B cell (primary cell): ENCODE measurements at regions not wholly inside any gene's neighbourhood (a gene's known extent, or its start where the extent isn't known, plus 50 kb on each side); places are given as distances from the start of the nearest gene placed in this dataset.

Experiments
- ATAC-seq: fragments of 200-7000 bp; cut with Tn5 transposase; one replicate; pipeline ENCODE4 v1.10.0; 2021; ENCODE audit warnings: low read depth, mild to moderate bottlenecking, moderate number of reproducible peaks, moderate library complexity
- CTCF ChIA-PET: fragments of 350-600 bp; sonication (Branson Sonifier 250); formaldehyde crosslinking; loops from one replicate; lab custom pipeline; 2021; ENCODE audit warnings: antibody characterized with exemption, inconsistent platforms; lab: Charles Lee
- POLR2A ChIA-PET: fragments of 350-600 bp; sonication (Branson Sonifier 250); formaldehyde crosslinking; loops from one replicate; lab custom pipeline; 2021; ENCODE audit warnings: antibody characterized with exemption; lab: Charles Lee
- DNase-seq: peaks from one replicate; pipeline ENCODE4 v3.0.0; 2013
- H2AFZ ChIP-seq: 2 replicates; pipeline ENCODE4 v1.6.1; 2012; ENCODE audit warnings: mild to moderate bottlenecking, low read depth, low read length; ENCODE audit not compliant: insufficient read depth, poor library complexity, severe bottlenecking
- H3K27ac ChIP-seq, 2 donors: 1 replicate in 1 of 2; 2 replicates in 1 of 2; pipeline ENCODE4 v1.5.1; 2012 to 2013; ENCODE audit warnings: low read length in 2 of 2, mild to moderate bottlenecking in 2 of 2, moderate library complexity in 1 of 2
- H3K27me3 ChIP-seq, 4 experiments: fragments of 200-600 bp in 1 of 4; sonication (generic) in 1 of 4; replicated peaks in 1 of 4; 1 replicate in 2 of 4; 2 replicates in 2 of 4; pipeline versions ENCODE4 v1.6.1 to v1.7.0; 2013 to 2016; ENCODE audit warnings: low read length in 3 of 4, mild to moderate bottlenecking in 2 of 4, mixed read lengths in 1 of 4, moderate library complexity in 1 of 4; ENCODE audit not compliant: insufficient read depth in 4 of 4, control insufficient read depth in 3 of 4; ENCODE audit errors: control extremely low read depth in 1 of 4
- H3K36me3 ChIP-seq, 2 experiments: replicated peaks in 1 of 2; 1 replicate in 1 of 2; 2 replicates in 1 of 2; pipeline versions ENCODE4 v1.6.1 to v1.7.1; 2013; ENCODE audit warnings: low read length in 1 of 2; ENCODE audit not compliant: insufficient read depth in 2 of 2, control insufficient read depth in 1 of 2; ENCODE audit errors: control extremely low read depth in 1 of 2, extremely low read depth in 1 of 2
- H3K4me1 ChIP-seq, 2 donors: fragments of 200-600 bp in 1 of 2; sonication (generic) in 1 of 2; 1 replicate in 1 of 2; 2 replicates in 1 of 2; pipeline versions ENCODE4 v1.5.1 to v1.6.1; 2013 to 2017; ENCODE audit warnings: low read length in 2 of 2; ENCODE audit not compliant: control insufficient read depth in 2 of 2, insufficient read depth in 2 of 2
- H3K4me2 ChIP-seq: replicated peaks from 2 replicates; pipeline ENCODE3; 2012; ENCODE audit warnings: mild to moderate bottlenecking, low read depth, low read length; ENCODE audit not compliant: poor library complexity, severe bottlenecking
- H3K4me3 ChIP-seq, 5 experiments: fragments of 200-600 bp in 1 of 5; sonication (generic) in 1 of 5; 1 replicate in 3 of 5; 2 replicates in 2 of 5; pipeline versions ENCODE4 v1.5.1 to v1.7.0; 2011 to 2016; ENCODE audit warnings: low read length in 4 of 5, mild to moderate bottlenecking in 4 of 5, low read depth in 2 of 5, control low read depth in 1 of 5, moderate library complexity in 1 of 5; ENCODE audit not compliant: insufficient read depth in 1 of 5; ENCODE audit errors: control extremely low read depth in 1 of 5, extremely low read depth in 1 of 5
- H3K79me2 ChIP-seq: fragments of 200-600 bp; sonication (generic); one replicate; pipeline ENCODE4 v1.6.0; 2016; ENCODE audit warnings: low read length; ENCODE audit not compliant: control insufficient read depth, insufficient read depth
- H3K9ac ChIP-seq: fragments of 200-600 bp; sonication (generic); 2 replicates; pipeline ENCODE4 v1.6.1; 2017; ENCODE audit warnings: mild to moderate bottlenecking, low read length, moderate library complexity
- H3K9me3 ChIP-seq, 3 donors: one replicate each; pipeline versions ENCODE4 v1.6.1 to v1.7.1; 2013; ENCODE audit warnings: low read length in 2 of 3; ENCODE audit not compliant: control insufficient read depth in 2 of 3, insufficient read depth in 1 of 3; ENCODE audit errors: control extremely low read depth in 1 of 3
- H4K20me1 ChIP-seq: 2 replicates; pipeline ENCODE4 v1.6.0; 2012; ENCODE audit warnings: mild to moderate bottlenecking, low read length; ENCODE audit not compliant: insufficient read depth, control insufficient read depth, poor library complexity, severe bottlenecking
- H3K27ac Mint-ChIP-seq: one replicate; pipeline ENCODE4 v1.8.0; 2021; ENCODE audit warnings: mixed read lengths
- H3K27me3 Mint-ChIP-seq: one replicate; pipeline ENCODE4 v1.8.0; 2021; ENCODE audit warnings: mixed read lengths
- H3K4me1 Mint-ChIP-seq: one replicate; pipeline ENCODE4 v1.8.0; 2021; ENCODE audit warnings: mixed read lengths
- H3K4me3 Mint-ChIP-seq: one replicate; pipeline ENCODE4 v1.8.0; 2021; ENCODE audit warnings: mixed read lengths
- H3K9me3 Mint-ChIP-seq: one replicate; pipeline ENCODE4 v1.8.0; 2022; ENCODE audit warnings: mixed read lengths; ENCODE audit not compliant: insufficient read depth
- CTCF ChIP-seq: fragments of 200-600 bp; IDR thresholded peaks from one replicate; pipeline ENCODE4 v1.8.0; 2022; ENCODE audit warnings: antibody characterized with exemption, mild to moderate bottlenecking
- EZH2 ChIP-seq: IDR thresholded peaks from 2 replicates; pipeline ENCODE4 v1.6.1; 2012; ENCODE audit warnings: borderline replicate concordance, low read depth, mild to moderate bottlenecking, moderate library complexity, low read length; ENCODE audit not compliant: insufficient read depth, poor library complexity, severe bottlenecking
- WGBS: methylation state at CpG from one replicate; pipeline ENCODE4 v1.1.5; 2013; ENCODE audit warnings: missing lambda C conversion rate; ENCODE audit not compliant: insufficient coverage; 5-methylcytosine and 5-hydroxymethylcytosine counted together
- intact Hi-C: fragments of 100-400 bp; cut with micrococcal nuclease; formaldehyde crosslinking; loops from one replicate; pipeline ENCODE4 v1.10.0; 2022

- no peak overlapping the region for H3K27ac ChIP-seq
- ChIA-PET CTCF (no interaction called here), POLR2A (no interaction called here)
- peaks cover 0 to 2% (median 0%) of the 10 kb centered on the region in 4 experiments for H3K27me3 ChIP-seq
- ATAC-seq (no peak), DNase-seq (no peak)
- H3K4me1 ChIP-seq: no peaks in the 10 kb centered on the region
- no peak overlapping the region for H3K9ac ChIP-seq
- no peaks in the 10 kb centered on the region for H3K9me3 ChIP-seq
- no peak overlapping the region for H3K4me2 ChIP-seq
- no peaks in the 10 kb centered on the region for H3K79me2 ChIP-seq
- H3K27ac Mint-ChIP-seq: no peak overlapping the region
- intact Hi-C loops: no loop called here
- peaks cover 7% of the 10 kb centered on the region for H3K27me3 Mint-ChIP-seq
- H3K4me3 ChIP-seq: no peak overlapping the region
- no peaks in the 10 kb centered on the region for H4K20me1 ChIP-seq
- H3K4me3 Mint-ChIP-seq: no peak overlapping the region
- no peak overlapping the region for H2AFZ ChIP-seq
- H3K4me1 Mint-ChIP-seq: no peaks in the 10 kb centered on the region
- no peaks in the 10 kb centered on the region for H3K9me3 Mint-ChIP-seq
- 87% methylated on average over 28 of the region's 28 CpGs for WGBS
- no peak for TF ChIP-seq CTCF
- H3K36me3 ChIP-seq: no peaks in the 10 kb centered on the region
Observed at GRCh38 chr17:79233916-79234551, 159.4 kb downstream of the ENGASE start.

- Histone ChIP-seq H3K27me3 (peaks cover 0 to 2% (median 0%) of the 10 kb centered on the region in 4 experiments), H3K4me2 (no peak overlapping the region), H3K36me3 (no peaks in the 10 kb centered on the region), H2AFZ (no peak overlapping the region), H3K79me2 (no peaks in the 10 kb centered on the region), H3K9ac (no peak overlapping the region), H3K9me3 (no peaks in the 10 kb centered on the region), H3K4me1 (no peaks in the 10 kb centered on the region), H3K27ac (no peak overlapping the region), H3K4me3 (no peak overlapping the region), H4K20me1 (no peaks in the 10 kb centered on the region)
- H3K27ac Mint-ChIP-seq: no peak overlapping the region
- POLR2A ChIA-PET: no interaction called here
- no peak for TF ChIP-seq EZH2
- TF ChIP-seq CTCF: no peak
- ATAC-seq (no peak), DNase-seq (no peak)
- H3K4me3 Mint-ChIP-seq: no peak overlapping the region
- no peaks in the 10 kb centered on the region for H3K4me1 Mint-ChIP-seq
- CTCF ChIA-PET: no interaction called here
- intact Hi-C loops: no loop called here
- 95% methylated on average over 2 of the region's 5 CpGs for WGBS
- H3K9me3 Mint-ChIP-seq: no peaks in the 10 kb centered on the region
- peaks cover 11% of the 10 kb centered on the region for H3K27me3 Mint-ChIP-seq
Observed at GRCh38 chr17:79232957-79233356, 158.3 kb downstream of the ENGASE start.
